CD4-positive, alpha-beta T cell treated with Interleukin-15 for 1 hour (primary cell): ENCODE measurements at regions not wholly inside any gene's neighbourhood (a gene's known extent, or its start where the extent isn't known, plus 50 kb on each side); places are given as distances from the start of the nearest gene placed in this dataset.

Source experiments
- DNase-seq: peaks from one replicate; pipeline ENCODE4 v3.0.0-alpha.2; 2020

- DNase-seq: no peak
These were observed 303.0 kb downstream of the ICOS start for GRCh38 chr2:204239411-204240165.

- DNase-seq: no peak
These were observed 304.3 kb upstream of the PARD3B start for GRCh38 chr2:204240961-204241360.

- DNase-seq: no peak
These were observed 295.8 kb upstream of the PARD3B start for GRCh38 chr2:204249437-204249836.

GRCh38 chr2:204250692-204251091 is 294.6 kb upstream of the PARD3B start:
- no peak for DNase-seq

GRCh38 chr2:204251158-204251997 is 293.9 kb upstream of the PARD3B start:
- no peak for DNase-seq

- no peak for DNase-seq
These were observed 293.3 kb upstream of the PARD3B start for GRCh38 chr2:204251998-204252376.

- no peak for DNase-seq
These were observed 290.2 kb upstream of the PARD3B start for GRCh38 chr2:204255071-204255470.

GRCh38 chr2:204255526-204255925 is 289.7 kb upstream of the PARD3B start:
- no peak for DNase-seq

- DNase-seq: no peak
These were observed 287.5 kb upstream of the PARD3B start for GRCh38 chr2:204257781-204258180.

GRCh38 chr2:204258890-204259289 is 286.4 kb upstream of the PARD3B start:
- DNase-seq: no peak

- DNase-seq: no peak
These were observed 285.0 kb upstream of the PARD3B start for GRCh38 chr2:204260162-204260877.

- no peak for DNase-seq
These were observed 284.4 kb upstream of the PARD3B start for GRCh38 chr2:204260901-204261300.

- DNase-seq: no peak
These were observed 283.4 kb upstream of the PARD3B start for GRCh38 chr2:204261846-204262245.

GRCh38 chr2:204264085-204264553 is 281.2 kb upstream of the PARD3B start:
- DNase-seq: no peak

- DNase-seq: no peak
These were observed 280.6 kb upstream of the PARD3B start for GRCh38 chr2:204264621-204265140.

GRCh38 chr2:204265681-204266181 is 279.5 kb upstream of the PARD3B start:
- no peak for DNase-seq

- DNase-seq: no peak
These were observed 276.8 kb upstream of the PARD3B start for GRCh38 chr2:204268458-204268857.

GRCh38 chr2:204268971-204269370 is 276.3 kb upstream of the PARD3B start:
- DNase-seq: no peak

GRCh38 chr2:204272089-204272488 is 273.2 kb upstream of the PARD3B start:
- no peak for DNase-seq

- no peak for DNase-seq
These were observed 272.5 kb upstream of the PARD3B start for GRCh38 chr2:204272610-204273287.

GRCh38 chr2:204274429-204274828 is 270.8 kb upstream of the PARD3B start:
- DNase-seq: no peak

- no peak for DNase-seq
These were observed 270.3 kb upstream of the PARD3B start for GRCh38 chr2:204274991-204275390.
